ENCODE measurements at regions not wholly inside any gene's neighbourhood (a gene's known extent, or its start where the extent isn't known, plus 50 kb on each side); places are given as distances from the start of the nearest gene placed in this dataset.
"Not testable (repeated sequence)": the region's sequence is repeated elsewhere in the genome, so short reads cannot be mapped to it uniquely, and the experiment has no call there.

GRCh38 chr15:67930720-67931119 is 90.9 kb upstream of the RNU6-1 start:
- Histone ChIP-seq H3K27ac (no peak overlapping the region), H3K9me3 (replicated peaks in 1 of 3) (no peaks in the 10 kb centered on the region), H3K4me3 (no peak overlapping the region), H3K4me1 (replicated peaks in 1 of 2) (no peaks in the 10 kb centered on the region), H3K36me3 (replicated peaks in 1 of 2) (no peaks in the 10 kb centered on the region), H3K27me3 (no peaks in the 10 kb centered on the region)
- WGBS, 4 donors = 83 to 97% (median 91%) methylated on average over 2 of the region's 2 CpGs
- intact Hi-C loops (cut with DNase I) = no loop called here
- no peak for DNase-seq
- TF ChIP-seq CTCF (IDR thresholded peaks at IDR 0.05) = no peak
- no peak for TF ChIP-seq POLR2A (IDR thresholded peaks at IDR 0.05)

- no peak overlapping the region for H3K4me3 ChIP-seq
- WGBS, 4 donors = 81 to 95% (median 86%) methylated on average over 3 of the region's 3 CpGs
- H3K4me1 ChIP-seq (replicated peaks in 1 of 2) = no peaks in the 10 kb centered on the region
- no peak overlapping the region for H3K27ac ChIP-seq
- no peaks in the 10 kb centered on the region for H3K9me3 ChIP-seq (replicated peaks in 1 of 3)
- H3K36me3 ChIP-seq (replicated peaks in 1 of 2) = no peaks in the 10 kb centered on the region
- no peak for TF ChIP-seq POLR2A (IDR thresholded peaks at IDR 0.05)
- no peak for TF ChIP-seq CTCF (IDR thresholded peaks at IDR 0.05)
- H3K27me3 ChIP-seq = no peaks in the 10 kb centered on the region
- intact Hi-C loops (cut with DNase I) = no loop called here
- DNase-seq = no peak
Observed at GRCh38 chr15:67931861-67932260, 92.0 kb upstream of the RNU6-1 start.

GRCh38 chr15:67934126-67934525 is 94.3 kb upstream of the RNU6-1 start:
- H3K4me3 ChIP-seq; H3K36me3 ChIP-seq (replicated peaks in 1 of 2); DNase-seq; H3K27ac ChIP-seq; H3K9me3 ChIP-seq (replicated peaks in 1 of 3); intact Hi-C loops (cut with DNase I); H3K27me3 ChIP-seq; H3K4me1 ChIP-seq (replicated peaks in 1 of 2): not testable (repeated sequence)
- 84 to 97% (median 87%) methylated on average over 3 of the region's 3 CpGs for WGBS, 4 donors

GRCh38 chr15:67935244-67935643 is 95.4 kb upstream of the RNU6-1 start:
- no peaks in the 10 kb centered on the region for H3K27me3 ChIP-seq
- H3K27ac ChIP-seq = no peak overlapping the region
- no peak overlapping the region for H3K4me3 ChIP-seq
- no peaks in the 10 kb centered on the region for H3K9me3 ChIP-seq (replicated peaks in 1 of 3)
- no peaks in the 10 kb centered on the region for H3K4me1 ChIP-seq (replicated peaks in 1 of 2)
- intact Hi-C loops (cut with DNase I) = no loop called here
- no peaks in the 10 kb centered on the region for H3K36me3 ChIP-seq (replicated peaks in 1 of 2)
- DNase-seq = no peak
- TF ChIP-seq CTCF (IDR thresholded peaks at IDR 0.05) = no peak
- no peak for TF ChIP-seq POLR2A (IDR thresholded peaks at IDR 0.05)

GRCh38 chr15:67936258-67936657 is 96.4 kb upstream of the RNU6-1 start:
- WGBS, 4 donors = 89 to 91% (median 90%) methylated on average over 5 of the region's 5 CpGs
- intact Hi-C loops (cut with DNase I) = no loop called here
- TF ChIP-seq CTCF (IDR thresholded peaks at IDR 0.05) (no peak), POLR2A (IDR thresholded peaks at IDR 0.05) (no peak)

More at GRCh38 chr15:67936258-67936657, 96.4 kb upstream of the RNU6-1 start:
- no peak overlapping the region for H3K27ac ChIP-seq
- DNase-seq = no peak
- no peaks in the 10 kb centered on the region for H3K4me1 ChIP-seq (replicated peaks in 1 of 2)
- no peaks in the 10 kb centered on the region for H3K36me3 ChIP-seq (replicated peaks in 1 of 2)
- H3K9me3 ChIP-seq (replicated peaks in 1 of 3) = no peaks in the 10 kb centered on the region
- H3K4me3 ChIP-seq = no peak overlapping the region
- H3K27me3 ChIP-seq = no peaks in the 10 kb centered on the region

Data from adrenal gland (tissue), 9 donors.